HepG2 (cell line): ENCODE measurements at regions not wholly inside any gene's neighbourhood (a gene's known extent, or its start where the extent isn't known, plus 50 kb on each side); places are given as distances from the start of the nearest gene placed in this dataset.

Source experiments
- ATAC-seq: fragments of 200-7000 bp; cut with Tn5 transposase; 3 replicates; pipeline ENCODE4 v1.9.1; 2020; ENCODE audit warnings: mild to moderate bottlenecking, moderate library complexity
- BruUV-seq: library from RNA; stranded (reverse); fragments of 400-500 nt; replicated peaks from 2 replicates; lab custom pipeline; 2021; lab: Mats Ljungman, UMichigan
- CTCF ChIA-PET: fragments of 300-600 bp; formaldehyde crosslinking; extraction: SDS; loops from one replicate; lab custom pipeline; 2021; ENCODE audit warnings: low total read pairs, inconsistent platforms, low intra/inter-chr PET ratio; lab: Yijun Ruan, JAX
- POLR2A ChIA-PET: fragments of 350-600 bp; sonication (Branson Sonifier 250); formaldehyde crosslinking; loops from one replicate; lab custom pipeline; 2020; ENCODE audit warnings: antibody characterized with exemption, inconsistent platforms; lab: Yijun Ruan, JAX
- DNase-seq: peaks from one replicate; pipeline ENCODE4 v3.0.0-alpha.2; 2015; ENCODE audit warnings: low spot score
- FAIRE-seq: peaks from 3 replicates; lab custom pipeline; 2011; peaks lifted over from hg19 to GRCh38; lab: Jason Lieb, UNC
- H2AFZ ChIP-seq: one replicate; pipeline ENCODE4 v1.6.1; 2011; ENCODE audit warnings: low read length, inconsistent platforms
- H3K27ac ChIP-seq: fragments of 300-600 bp; 3 replicates; pipeline ENCODE4 v1.8.0; 2011; ENCODE audit warnings: mixed run types, mild to moderate bottlenecking, mixed read lengths, low read length, inconsistent platforms; ENCODE audit not compliant: insufficient read depth; ENCODE audit errors: extremely low read length
- H3K27me3 ChIP-seq, 2 experiments: fragments of 200-600 bp in 1 of 2; 2 replicates in 1 of 2; 3 replicates in 1 of 2; pipeline versions ENCODE4 v1.6.0 to v1.8.0; 2011; ENCODE audit warnings: low read length in 2 of 2, mild to moderate bottlenecking in 2 of 2, moderate library complexity in 2 of 2, inconsistent platforms in 1 of 2; ENCODE audit not compliant: insufficient read depth in 2 of 2, control insufficient read depth in 1 of 2
- H3K36me3 ChIP-seq, 2 experiments: fragments of 200-600 bp in 1 of 2; replicated peaks in 1 of 2; 2 replicates in 1 of 2; 3 replicates in 1 of 2; pipeline versions ENCODE4 v1.5.1 to v1.8.0; 2011; ENCODE audit warnings: low read length in 2 of 2, inconsistent platforms in 1 of 2; ENCODE audit not compliant: insufficient read depth in 2 of 2, control insufficient read depth in 1 of 2
- H3K4me1 ChIP-seq: 2 replicates; pipeline ENCODE4 v1.5.1; 2012; ENCODE audit warnings: low read length, inconsistent platforms; ENCODE audit not compliant: insufficient read depth
- H3K4me2 ChIP-seq: 2 replicates; pipeline ENCODE4 v1.6.0; 2011; ENCODE audit warnings: low read depth, low read length, inconsistent platforms
- H3K4me3 ChIP-seq, 3 experiments: fragments of 200-600 bp in 1 of 3; sonication (generic), shearing (Covaris generic) in 1 of 3; replicated peaks in 1 of 3; 2 replicates each; pipeline ENCODE4 v1.5.1; 2011 to 2016; ENCODE audit warnings: low read length in 3 of 3, inconsistent platforms in 2 of 3, low read depth in 2 of 3, mild to moderate bottlenecking in 2 of 3, control low read depth in 1 of 3, mixed read lengths in 1 of 3; ENCODE audit not compliant: insufficient read depth in 1 of 3
- H3K79me2 ChIP-seq: one replicate; pipeline ENCODE4 v1.6.1; 2011; ENCODE audit warnings: low read length, inconsistent platforms; ENCODE audit not compliant: insufficient read depth
- H3K9ac ChIP-seq: 2 replicates; pipeline ENCODE4 v1.6.0; 2011; ENCODE audit warnings: mild to moderate bottlenecking, low read depth, low read length, inconsistent platforms; ENCODE audit not compliant: insufficient read depth
- H3K9me3 ChIP-seq: 2 replicates; pipeline ENCODE4 v1.5.1; 2012; ENCODE audit warnings: mild to moderate bottlenecking, low read length
- H4K20me1 ChIP-seq: 2 replicates; pipeline ENCODE4 v1.6.0; 2011; ENCODE audit warnings: inconsistent platforms, mild to moderate bottlenecking, low read length, moderate library complexity; ENCODE audit not compliant: insufficient read depth
- FOXO1 ChIP-seq: sonication (generic); formaldehyde crosslinking; IDR thresholded peaks from 2 replicates; pipeline ENCODE4 v1.4.0; 2020; ENCODE audit warnings: missing genetic modification reagents
- GMEB1 ChIP-seq: sonication (generic); formaldehyde crosslinking; IDR thresholded peaks from 2 replicates; pipeline ENCODE4 v1.5.1; 2020; ENCODE audit warnings: missing genetic modification reagents, mild to moderate bottlenecking, borderline replicate concordance
- HOXA3 ChIP-seq: sonication (generic); formaldehyde crosslinking; IDR thresholded peaks from 2 replicates; pipeline ENCODE4 v1.5.0; 2020; ENCODE audit warnings: missing genetic modification reagents
- MXD3 ChIP-seq: IDR thresholded peaks from 2 replicates; pipeline ENCODE4 v1.6.1; 2016; ENCODE audit warnings: mild to moderate bottlenecking, missing biosample characterization, missing genetic modification reagents
- PCBP2 ChIP-seq: fragments of 200-400 bp; formaldehyde crosslinking; optimal IDR thresholded peaks from 2 replicates; pipeline ENCODE3; 2018; ENCODE audit warnings: low read length, low read depth; ENCODE audit not compliant: poor library complexity, severe bottlenecking
- PHF20 ChIP-seq: sonication (generic); formaldehyde crosslinking; IDR thresholded peaks from 2 replicates; pipeline ENCODE4 v1.5.0; 2020; ENCODE audit warnings: mild to moderate bottlenecking, missing genetic modification reagents
- POLR2AphosphoS5 ChIP-seq: IDR thresholded peaks from 2 replicates; pipeline ENCODE4 v1.6.1; 2012; ENCODE audit warnings: low read depth, low read length
- ZBTB14 ChIP-seq: sonication (generic); formaldehyde crosslinking; IDR thresholded peaks from 2 replicates; pipeline ENCODE4 v1.4.0; 2020; ENCODE audit warnings: missing genetic modification reagents
- ZNF318 ChIP-seq: sonication (generic); formaldehyde crosslinking; IDR thresholded peaks from 2 replicates; pipeline ENCODE4 v1.4.0; 2020; ENCODE audit warnings: mild to moderate bottlenecking, missing genetic modification reagents
- ZNF441 ChIP-seq: sonication (generic); formaldehyde crosslinking; IDR thresholded peaks from 2 replicates; pipeline ENCODE4 v1.7.0; 2021; ENCODE audit warnings: missing genetic modification reagents, borderline replicate concordance
- ZNF567 ChIP-seq: sonication (generic); formaldehyde crosslinking; IDR thresholded peaks from 2 replicates; pipeline ENCODE4 v1.8.1; 2023; ENCODE audit warnings: mild to moderate bottlenecking, missing genetic modification reagents, borderline replicate concordance
- ZNF746 ChIP-seq: sonication (generic); formaldehyde crosslinking; IDR thresholded peaks from 2 replicates; pipeline ENCODE4 v1.8.0; 2022; ENCODE audit warnings: mild to moderate bottlenecking, missing genetic modification reagents
- WGBS: methylation state at CpG from one replicate; pipeline ENCODE4 v1.1.6; 2017; ENCODE audit warnings: low lambda C conversion rate; 5-methylcytosine and 5-hydroxymethylcytosine counted together
- in situ Hi-C: cut with HindIII; loops from 2 replicates; pipeline ENCODE4 v1.10.0; 2017; ENCODE audit warnings: low pct_unique_long_range_greater_than_20kb; ENCODE audit not compliant: extremely low pct_ligation_motif_present
- intact Hi-C: fragments of 100-400 bp; cut with micrococcal nuclease; formaldehyde crosslinking; loops from one replicate; pipeline ENCODE4 v1.10.0; 2022; ENCODE audit not compliant: unreplicated experiment

GRCh38 chr6:33950472-33950881, 146.7 kb upstream of the MLN start:
- no peak for FAIRE-seq
- peaks cover 5 to 55% of the 10 kb centered on the region in 2 experiments; a peak in 3 of 5 replicates for H3K27me3 ChIP-seq
- in situ Hi-C loops = no loop called here

More at GRCh38 chr6:33950472-33950881, 146.7 kb upstream of the MLN start:
- Histone ChIP-seq H3K4me3 (no peak overlapping the region), H3K9ac (no peak overlapping the region), H3K9me3 (no peaks in the 10 kb centered on the region), H2AFZ (no peak overlapping the region), H3K27ac (no peak overlapping the region), H3K4me1 (no peaks in the 10 kb centered on the region), H4K20me1 (no peaks in the 10 kb centered on the region; the same call in 1 of the 2 replicates), H3K4me2 (no peak overlapping the region), H3K79me2 (no peaks in the 10 kb centered on the region), H3K36me3 (no peaks in the 10 kb centered on the region)
- intact Hi-C loops = no loop called here
- POLR2A ChIA-PET = no interaction called here
- no peak for DNase-seq
- BruUV-seq = no TSS peak
- WGBS = 0% methylated on average over 2 of the region's 2 CpGs
- no peak for TF ChIP-seq MXD3 (CRISPR knock-in tag)
- no peak for TF ChIP-seq FOXO1 (CRISPR knock-in tag)
- no peak for TF ChIP-seq ZNF746 (CRISPR knock-in tag)
- no peak for TF ChIP-seq ZNF567
- no peak for TF ChIP-seq GMEB1 (CRISPR knock-in tag)
- no peak for TF ChIP-seq POLR2AphosphoS5
- no peak for TF ChIP-seq PCBP2
- TF ChIP-seq ZNF318 (CRISPR knock-in tag) = no peak
- TF ChIP-seq ZBTB14 (CRISPR knock-in tag) = no peak
- TF ChIP-seq HOXA3 (CRISPR knock-in tag) = no peak
- TF ChIP-seq PHF20 (CRISPR knock-in tag) = no peak
- TF ChIP-seq ZNF441 (CRISPR knock-in tag) = no peak
- CTCF ChIA-PET = no interaction called here
- ATAC-seq = no peak
